ENCODE measurements at regions not wholly inside any gene's neighbourhood (a gene's known extent, or its start where the extent isn't known, plus 50 kb on each side); places are given as distances from the start of the nearest gene placed in this dataset.
"Not testable (repeated sequence)": the region's sequence is repeated elsewhere in the genome, so short reads cannot be mapped to it uniquely, and the experiment has no call there.

DNA sequence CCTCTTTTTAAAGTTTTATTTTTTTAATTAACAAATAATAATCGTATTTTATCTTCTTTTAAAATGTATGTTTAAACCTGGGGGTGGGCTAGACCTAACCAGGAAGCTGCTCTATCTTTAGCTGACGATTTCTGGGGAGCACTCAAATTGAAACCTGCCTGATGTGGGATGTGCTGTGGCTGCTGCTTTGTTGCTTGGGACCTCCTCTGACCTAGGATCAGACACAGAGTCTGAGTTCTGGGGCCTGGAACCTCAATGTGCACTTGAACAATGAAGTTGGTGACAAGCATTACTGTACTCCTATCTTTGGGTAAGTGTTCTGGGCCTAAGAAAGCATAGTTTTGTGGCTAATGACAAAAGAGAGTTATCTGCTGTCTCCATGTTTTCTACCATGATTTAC, 386.7 kb downstream of the DAD1 start:
- H3K36me3 ChIP-seq, result no peaks in the 10 kb centered on the region
- intact Hi-C loops (cut with DNase I; ENCODE audit: low total_unique reads), result no loop called here
- no peak overlapping the region for H3K4me3 ChIP-seq
- H3K9me3 ChIP-seq, result peaks cover 0 to 8% (median 4%) of the 10 kb centered on the region in 4 donors
- TF ChIP-seq EP300 (IDR thresholded peaks at IDR 0.05), result no peak
- no peak for TF ChIP-seq POLR2A (IDR thresholded peaks at IDR 0.05)
- no peak for TF ChIP-seq POLR2AphosphoS5 (IDR thresholded peaks at IDR 0.05)
- TF ChIP-seq, protein P1, sequence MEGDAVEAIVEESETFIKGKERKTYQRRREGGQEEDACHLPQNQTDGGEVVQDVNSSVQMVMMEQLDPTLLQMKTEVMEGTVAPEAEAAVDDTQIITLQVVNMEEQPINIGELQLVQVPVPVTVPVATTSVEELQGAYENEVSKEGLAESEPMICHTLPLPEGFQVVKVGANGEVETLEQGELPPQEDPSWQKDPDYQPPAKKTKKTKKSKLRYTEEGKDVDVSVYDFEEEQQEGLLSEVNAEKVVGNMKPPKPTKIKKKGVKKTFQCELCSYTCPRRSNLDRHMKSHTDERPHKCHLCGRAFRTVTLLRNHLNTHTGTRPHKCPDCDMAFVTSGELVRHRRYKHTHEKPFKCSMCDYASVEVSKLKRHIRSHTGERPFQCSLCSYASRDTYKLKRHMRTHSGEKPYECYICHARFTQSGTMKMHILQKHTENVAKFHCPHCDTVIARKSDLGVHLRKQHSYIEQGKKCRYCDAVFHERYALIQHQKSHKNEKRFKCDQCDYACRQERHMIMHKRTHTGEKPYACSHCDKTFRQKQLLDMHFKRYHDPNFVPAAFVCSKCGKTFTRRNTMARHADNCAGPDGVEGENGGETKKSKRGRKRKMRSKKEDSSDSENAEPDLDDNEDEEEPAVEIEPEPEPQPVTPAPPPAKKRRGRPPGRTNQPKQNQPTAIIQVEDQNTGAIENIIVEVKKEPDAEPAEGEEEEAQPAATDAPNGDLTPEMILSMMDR (IDR thresholded peaks at IDR 0.05), result no peak
- no peak overlapping the region for H3K27ac ChIP-seq
- H3K27me3 ChIP-seq, result no peaks in the 10 kb centered on the region
- no peaks in the 10 kb centered on the region for H3K4me1 ChIP-seq
- DNase-seq, result no peak
- WGBS, 5 donors, result 47 to 70% (median 61%) methylated on average over 2 of the region's 2 CpGs

DNA sequence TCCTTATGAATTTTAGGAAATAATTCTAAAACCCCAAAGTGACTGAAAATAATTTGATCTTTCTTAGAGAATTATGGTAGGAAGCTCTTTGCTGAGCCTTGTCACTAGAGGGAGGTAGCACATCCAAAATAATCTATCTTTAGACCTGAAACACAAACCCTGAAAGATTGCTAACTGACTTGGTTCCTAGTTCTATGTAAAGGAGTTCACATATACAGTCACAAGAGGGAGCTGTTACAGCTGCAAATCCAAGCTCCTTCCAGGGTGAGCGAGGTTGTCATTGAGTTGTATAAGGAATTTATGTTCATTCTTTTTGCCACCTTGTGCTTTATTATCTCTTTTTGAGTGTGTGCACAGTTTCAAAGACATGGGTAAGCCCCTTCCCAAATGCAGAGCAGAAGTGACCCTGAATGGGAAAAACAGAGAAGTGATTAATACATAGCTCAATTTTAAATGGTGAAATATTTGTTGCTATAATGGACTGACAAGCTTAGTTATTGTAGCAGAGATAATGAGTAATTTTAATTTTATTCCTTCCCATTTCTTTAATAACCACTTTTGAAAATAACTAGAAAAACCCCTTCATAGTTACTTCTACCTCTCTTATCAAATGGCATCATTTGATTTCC, 387.9 kb downstream of the DAD1 start:
- Histone ChIP-seq H3K27ac (no peak overlapping the region), H3K4me3 (no peak overlapping the region), H3K36me3 (no peaks in the 10 kb centered on the region), H3K4me1 (no peaks in the 10 kb centered on the region), H3K27me3 (no peaks in the 10 kb centered on the region), H3K9me3 (peaks cover 0 to 8% (median 4%) of the 10 kb centered on the region in 4 donors)
- peak in 1 of 2 donors; percentile 63 for DNase-seq
- 4 to 12% (median 8%) methylated on average over 1 of the region's 1 CpG for WGBS, 5 donors
- intact Hi-C loops (cut with DNase I; ENCODE audit: low total_unique reads), result no loop called here
- no peak for TF ChIP-seq EP300 (IDR thresholded peaks at IDR 0.05)
- TF ChIP-seq, protein P1 (IDR thresholded peaks at IDR 0.05), result peak in 2 of 7 experiments; percentile 14 to 50

DNA sequence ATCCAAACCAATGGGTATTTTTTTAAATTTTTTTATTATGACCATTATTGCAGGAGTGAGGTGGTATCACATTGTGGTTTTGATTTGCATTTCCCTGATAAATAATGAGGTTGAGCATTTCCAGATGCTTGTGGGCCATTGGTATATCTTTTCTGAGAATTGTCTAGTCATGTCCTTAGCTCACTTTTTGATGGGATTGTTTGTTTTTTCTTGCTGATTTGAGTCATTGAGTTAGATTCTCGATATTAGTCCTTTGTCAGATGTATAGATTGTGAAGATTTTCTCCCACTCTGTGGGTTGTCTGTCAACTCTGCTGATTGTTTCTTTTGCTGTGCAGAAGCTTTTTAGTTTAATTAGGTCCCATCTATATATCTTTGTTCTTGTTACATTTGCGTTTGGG, 388.9 kb downstream of the DAD1 start:
- H3K27me3 ChIP-seq; H3K4me3 ChIP-seq; H3K27ac ChIP-seq; intact Hi-C loops (cut with DNase I; ENCODE audit: low total_unique reads); H3K36me3 ChIP-seq; H3K9me3 ChIP-seq; H3K4me1 ChIP-seq; DNase-seq: not testable (repeated sequence)
- WGBS, 5 donors, result 88 to 95% (median 93%) methylated on average over 2 of the region's 2 CpGs

DNA sequence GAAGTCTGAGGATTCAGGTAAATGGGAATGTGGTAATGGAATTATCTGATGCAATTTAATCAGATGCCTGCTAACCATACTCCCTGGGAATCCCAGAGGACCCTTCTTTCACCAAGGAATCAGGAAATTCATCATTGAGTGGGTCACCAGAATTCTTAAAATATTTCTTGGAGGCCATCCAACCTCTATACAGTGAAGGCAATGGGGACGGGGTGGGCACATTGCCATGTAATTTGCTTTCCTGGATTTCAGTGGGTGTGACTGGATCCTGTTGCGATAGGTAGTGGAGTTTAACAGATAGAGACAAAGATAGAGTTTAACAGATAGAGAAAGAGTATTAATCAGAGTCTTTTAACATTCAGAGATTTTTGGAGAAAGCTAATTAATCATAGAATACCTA, 394.4 kb downstream of the DAD1 start:
- Histone ChIP-seq H3K36me3 (no peaks in the 10 kb centered on the region), H3K4me1 (no peaks in the 10 kb centered on the region), H3K27ac (no peak overlapping the region), H3K4me3 (no peak overlapping the region), H3K27me3 (no peaks in the 10 kb centered on the region), H3K9me3 (peaks cover 0 to 8% (median 4%) of the 10 kb centered on the region in 4 donors)
- TF ChIP-seq, protein P1 (IDR thresholded peaks at IDR 0.05), result no peak
- 24 to 41% (median 37%) methylated on average over 2 of the region's 2 CpGs for WGBS, 5 donors
- no peak for DNase-seq
- intact Hi-C loops (cut with DNase I; ENCODE audit: low total_unique reads), result no loop called here

DNA sequence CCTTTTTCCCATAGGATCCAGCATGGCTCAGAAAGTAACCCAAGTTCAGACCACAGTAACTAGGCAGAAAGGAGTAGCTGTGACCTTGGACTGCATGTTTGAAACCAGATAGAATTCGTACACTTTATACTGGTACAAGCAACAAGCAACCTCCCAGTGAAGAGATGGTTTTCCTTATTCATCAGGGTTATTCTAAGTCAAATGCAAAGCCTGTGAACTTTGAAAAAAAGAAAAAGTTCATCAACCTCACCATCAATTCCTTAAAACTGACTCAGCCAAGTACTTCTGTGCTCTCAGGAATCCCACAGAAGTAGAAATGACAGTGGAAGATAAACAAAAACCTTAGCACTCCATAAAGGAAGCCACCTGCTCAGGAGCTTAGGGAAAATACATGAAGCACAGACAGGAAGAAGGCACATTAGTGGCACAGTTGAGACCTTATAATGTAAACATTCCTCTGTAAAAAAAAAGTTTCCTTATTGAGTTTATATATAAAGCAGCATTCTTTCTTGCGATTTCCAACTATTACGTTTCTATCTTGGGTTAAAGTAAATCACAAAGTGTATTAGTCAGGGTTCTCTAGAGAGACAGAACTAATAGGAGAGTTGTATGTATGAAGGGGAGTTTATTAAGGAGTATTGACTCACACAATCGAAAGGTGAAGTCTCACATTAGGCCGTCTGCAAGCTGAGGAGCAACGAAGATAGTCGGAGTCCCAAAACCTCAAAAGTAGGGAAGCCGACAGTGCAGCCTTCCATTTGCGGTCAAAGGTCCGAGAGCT, 398.4 kb downstream of the DAD1 start:
- TF ChIP-seq EP300 (IDR thresholded peaks at IDR 0.05) (no peak), POLR2AphosphoS5 (IDR thresholded peaks at IDR 0.05) (no peak), POLR2A (IDR thresholded peaks at IDR 0.05) (no peak)
- TF ChIP-seq, protein P1 (IDR thresholded peaks at IDR 0.05), result no peak
- no peak overlapping the region for H3K27ac ChIP-seq
- WGBS, 5 donors, result 64 to 79% (median 75%) methylated on average over 10 of the region's 10 CpGs

More for the DNA sequence above, 398.4 kb downstream of the DAD1 start:
- Histone ChIP-seq H3K4me3 (no peak overlapping the region), H3K27me3 (no peaks in the 10 kb centered on the region), H3K4me1 (no peaks in the 10 kb centered on the region), H3K9me3 (no peaks in the 10 kb centered on the region), H3K36me3 (no peaks in the 10 kb centered on the region)
- DNase-seq, result no peak
- intact Hi-C loops (cut with DNase I; ENCODE audit: low total_unique reads), result no loop called here
